ENCODE measurements at regions not wholly inside any gene's neighbourhood (a gene's known extent, or its start where the extent isn't known, plus 50 kb on each side); places are given as distances from the start of the nearest gene placed in this dataset.
A peak's percentile ranks its signal among the peaks of the same experiment; 100 is the strongest.

GRCh38 chr3:117881210-117881609 lies 1153.4 kb downstream of the IGSF11 start:
- no peak for DNase-seq

DNA sequence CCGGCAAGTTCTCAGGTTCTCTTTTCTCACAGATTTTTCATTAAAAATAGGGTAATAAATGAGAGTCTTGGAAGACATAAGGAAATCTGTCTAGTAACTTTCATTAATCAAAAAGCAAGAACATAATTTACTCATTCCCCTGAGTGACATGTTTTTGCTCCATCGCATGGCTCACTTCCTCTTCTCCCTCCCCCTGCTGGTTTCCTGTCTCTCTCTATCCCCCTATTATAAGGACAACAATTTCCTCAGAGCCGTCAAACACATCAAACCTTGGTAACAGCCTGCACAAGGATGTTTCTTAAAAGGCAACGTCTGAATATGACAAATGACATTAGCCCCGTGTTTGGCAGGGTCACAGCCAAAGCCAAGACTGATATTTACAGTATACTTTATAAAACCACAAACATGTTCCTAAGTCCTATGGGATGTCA lies 1149.6 kb downstream of the IGSF11 start:
- DNase-seq = no peak

DNA sequence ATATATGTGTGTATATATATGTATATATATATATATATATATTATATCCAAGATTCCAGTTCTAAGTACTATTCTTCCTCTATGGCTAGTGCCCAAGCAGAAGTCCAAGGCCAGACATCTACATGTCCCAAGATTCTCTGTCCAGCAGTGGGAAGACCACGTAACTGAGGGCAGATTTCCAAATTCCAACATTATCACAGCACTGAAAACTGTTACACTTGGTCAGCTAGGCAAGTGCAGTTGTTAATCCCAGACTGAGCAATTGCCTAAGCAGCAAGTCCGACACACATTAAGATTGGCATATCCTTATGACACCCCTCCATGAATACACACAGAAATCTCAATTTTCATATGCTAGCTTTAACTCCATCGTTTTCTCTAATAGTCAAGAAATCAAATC lies 1148.5 kb downstream of the IGSF11 start:
- no peak for DNase-seq

DNA sequence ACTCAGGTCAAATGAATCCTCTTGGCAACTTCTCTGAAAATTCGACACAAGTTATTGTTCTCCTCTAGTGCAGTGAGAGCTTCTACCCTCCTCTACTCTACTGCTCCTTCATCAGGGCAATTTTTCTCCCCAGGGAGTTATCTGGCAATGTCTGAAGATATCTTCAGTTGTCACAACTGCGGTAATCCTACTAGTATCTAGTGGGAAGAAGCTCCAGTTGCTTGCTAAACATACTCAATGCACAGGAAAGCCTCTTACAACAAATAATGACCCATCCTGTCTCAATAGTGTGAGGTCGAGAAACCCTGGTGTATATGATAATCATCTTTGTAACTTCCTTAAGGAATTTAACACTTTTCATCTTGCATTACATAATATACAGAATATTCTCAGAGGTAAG lies 1147.6 kb downstream of the IGSF11 start:
- DNase-seq = no peak

- DNase-seq = peak in 1 of 3 donors; percentile 32
These were observed 1146.7 kb downstream of the IGSF11 start for GRCh38 chr3:117887901-117888300.

- peak in 1 of 3 donors; percentile 28 for DNase-seq
These were observed 1142.2 kb downstream of the IGSF11 start for GRCh38 chr3:117892431-117892841.

DNA sequence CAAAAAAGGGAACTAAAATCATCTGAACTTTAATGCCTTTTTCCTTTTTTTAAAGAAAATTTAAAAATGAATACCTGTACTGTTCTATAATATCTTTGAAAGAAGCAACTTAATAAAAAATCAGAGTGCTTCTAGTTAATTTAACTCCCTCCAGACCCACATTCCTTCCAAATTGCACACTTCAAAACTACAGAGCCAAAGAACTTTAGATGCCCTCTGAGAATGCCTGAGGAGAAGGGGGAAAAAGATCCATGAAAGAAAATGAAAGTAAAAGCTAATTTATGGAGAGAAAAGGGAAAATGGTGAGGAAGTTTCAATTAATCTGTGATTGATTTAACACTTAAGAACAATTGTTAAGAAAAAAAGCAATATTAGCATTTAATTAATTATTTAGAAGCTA lies 1141.6 kb downstream of the IGSF11 start:
- peak in 1 of 3 donors; percentile 43 for DNase-seq

GRCh38 chr3:117893638-117894037 lies 1141.0 kb downstream of the IGSF11 start:
- DNase-seq = peak in 1 of 3 donors; percentile 7

GRCh38 chr3:117898722-117899522 lies 1135.7 kb downstream of the IGSF11 start:
- DNase-seq = no peak

DNA sequence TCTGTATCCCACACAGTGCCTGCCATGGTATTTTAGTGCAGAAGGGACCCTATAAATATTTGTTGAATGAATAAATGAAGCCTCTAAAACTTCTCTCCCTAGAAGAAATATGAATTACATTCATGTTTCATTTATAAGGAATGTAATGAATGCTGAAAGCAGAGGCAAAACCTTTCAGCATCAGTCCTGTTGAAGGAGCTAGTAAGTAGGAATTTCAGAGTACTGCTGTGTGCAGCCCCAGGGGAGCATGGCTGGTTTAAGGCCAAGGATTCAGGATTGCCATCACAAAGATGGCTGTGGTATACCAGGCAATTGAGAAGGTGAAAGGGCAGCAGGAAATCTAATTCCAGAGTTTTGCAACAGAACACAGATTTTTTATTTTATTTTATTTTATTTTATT lies 1131.4 kb downstream of the IGSF11 start:
- peak in 1 of 3 donors; percentile 81 for DNase-seq

DNA sequence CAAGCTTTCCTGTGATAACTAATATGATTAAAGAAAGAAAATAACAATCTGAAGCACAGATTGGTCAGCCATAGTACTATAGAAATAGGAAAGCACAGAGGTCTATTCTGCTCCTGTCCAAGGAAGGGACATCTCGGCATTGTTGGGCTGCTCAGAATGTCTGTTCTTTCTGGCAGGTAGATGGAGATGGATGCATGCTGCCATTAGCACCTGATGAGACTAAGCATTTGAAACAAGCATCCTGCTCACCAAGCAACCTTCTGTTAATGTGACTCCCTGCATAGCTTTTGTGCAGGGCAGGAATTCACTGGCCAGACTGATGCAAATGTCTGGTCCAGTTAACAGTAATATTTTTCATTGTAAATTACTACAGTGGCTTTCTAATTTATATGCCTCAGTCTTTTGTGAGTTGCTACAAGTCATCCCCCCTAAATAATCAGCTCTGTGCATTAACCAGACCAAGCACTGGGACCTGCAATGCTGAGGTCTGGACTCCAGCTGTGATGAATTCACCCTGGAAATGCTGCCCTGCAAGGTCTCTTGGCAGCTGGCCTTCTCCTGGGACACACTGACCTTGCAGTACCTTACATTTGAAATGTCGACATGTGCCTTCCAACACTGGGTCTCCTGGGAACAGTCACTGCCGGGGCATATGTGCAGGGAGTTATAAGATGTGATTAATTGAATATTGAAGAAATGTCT lies 1123.7 kb downstream of the IGSF11 start:
- DNase-seq = no peak

- DNase-seq = no peak
These were observed 1122.3 kb downstream of the IGSF11 start for GRCh38 chr3:117912352-117912751.

- DNase-seq = peak in 2 of 3 donors; percentile 10 to 13
These were observed 1120.0 kb downstream of the IGSF11 start for GRCh38 chr3:117914540-117915100.

GRCh38 chr3:117916839-117917238 lies 1117.8 kb downstream of the IGSF11 start:
- DNase-seq = no peak

- no peak for DNase-seq
These were observed 1115.0 kb downstream of the IGSF11 start for GRCh38 chr3:117919621-117920020.

- no peak for DNase-seq
These were observed 1114.3 kb downstream of the IGSF11 start for GRCh38 chr3:117920253-117920898.

DNA sequence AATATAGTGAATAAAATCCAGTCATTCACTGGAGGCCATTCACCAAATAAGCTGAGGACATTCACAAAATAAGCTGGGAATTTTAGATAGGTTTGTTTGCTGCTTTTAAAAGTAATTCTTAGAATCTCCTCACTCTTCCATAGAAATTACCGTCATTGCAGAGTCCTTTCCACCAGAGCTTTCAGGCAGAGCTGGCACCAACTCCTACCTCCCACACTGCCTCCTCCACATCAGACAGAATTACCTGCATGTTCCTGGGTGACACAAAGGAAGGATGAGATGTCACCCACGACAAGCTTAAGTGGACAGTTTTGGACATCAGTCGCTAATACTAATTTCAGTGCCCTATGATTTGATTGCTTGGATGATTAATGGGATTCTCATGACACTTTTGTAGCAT lies 1113.2 kb downstream of the IGSF11 start:
- no peak for DNase-seq

- DNase-seq = no peak
These were observed 1112.6 kb downstream of the IGSF11 start for GRCh38 chr3:117922039-117922438.

GRCh38 chr3:117926819-117927218 lies 1107.8 kb downstream of the IGSF11 start:
- DNase-seq = no peak

DNA sequence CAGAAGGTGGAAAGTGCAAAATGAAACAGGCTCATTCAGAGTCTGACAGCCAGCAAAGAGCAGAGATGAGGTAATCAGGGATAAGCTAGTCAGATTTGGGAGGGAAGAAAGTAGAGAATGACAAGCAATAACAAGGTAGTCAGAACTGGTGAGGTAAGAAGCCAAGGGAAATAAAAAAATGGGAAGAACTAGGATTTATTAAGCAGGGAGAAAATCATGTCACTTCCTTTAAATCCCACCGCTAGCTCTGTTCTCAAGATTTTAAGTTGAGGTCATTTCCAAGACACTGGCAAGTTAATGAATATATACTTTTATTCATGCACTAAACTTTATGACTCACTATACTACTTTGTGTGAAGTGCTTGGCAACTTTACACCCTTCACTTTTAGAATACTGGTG lies 1106.8 kb downstream of the IGSF11 start:
- no peak for DNase-seq

GRCh38 chr3:117928836-117929235 lies 1105.8 kb downstream of the IGSF11 start:
- DNase-seq = no peak

GRCh38 chr3:117932441-117932840 lies 1102.2 kb downstream of the IGSF11 start:
- DNase-seq = no peak
